Smooth muscle cell (in vitro differentiated cells): ENCODE measurements at regions not wholly inside any gene's neighbourhood (a gene's known extent, or its start where the extent isn't known, plus 50 kb on each side); places are given as distances from the start of the nearest gene placed in this dataset.

Source experiments
- DNase-seq: peaks from one replicate; lab custom pipeline; 2025; ENCODE audit not compliant: unreplicated experiment; lab: John Stamatoyannopoulos, UW
- H2AFZ ChIP-seq: fragments of 200-600 bp; sonication (generic); 2 replicates; pipeline ENCODE4 v1.6.0; 2016; ENCODE audit warnings: antibody characterized with exemption, low read depth, mild to moderate bottlenecking
- H3F3A ChIP-seq: fragments of 200-600 bp; sonication (generic); 2 replicates; pipeline ENCODE4 v1.6.0; 2017; ENCODE audit warnings: antibody characterized with exemption, low read depth
- H3K27ac ChIP-seq: fragments of 200-600 bp; sonication (generic); 2 replicates; pipeline ENCODE4 v1.5.1; 2016; ENCODE audit warnings: low read depth, mild to moderate bottlenecking
- H3K27me3 ChIP-seq: fragments of 200-600 bp; sonication (generic); 2 replicates; pipeline ENCODE4 v1.6.1; 2016; ENCODE audit warnings: low read depth, mild to moderate bottlenecking
- H3K36me3 ChIP-seq: fragments of 200-600 bp; sonication (generic); 2 replicates; pipeline ENCODE4 v1.5.1; 2016; ENCODE audit warnings: low read depth
- H3K4me1 ChIP-seq: fragments of 200-600 bp; sonication (generic); 2 replicates; pipeline ENCODE4 v1.5.1; 2016; ENCODE audit warnings: low read depth
- H3K4me2 ChIP-seq: fragments of 200-600 bp; sonication (generic); 2 replicates; pipeline ENCODE4 v1.6.0; 2016; ENCODE audit warnings: mild to moderate bottlenecking
- H3K4me3 ChIP-seq: fragments of 200-600 bp; sonication (generic); 2 replicates; pipeline ENCODE4 v1.5.1; 2016; ENCODE audit warnings: mild to moderate bottlenecking
- H3K79me2 ChIP-seq: fragments of 200-600 bp; sonication (generic); 2 replicates; pipeline ENCODE4 v1.6.0; 2016; ENCODE audit warnings: low read depth, mild to moderate bottlenecking
- H3K9ac ChIP-seq: fragments of 200-600 bp; sonication (generic); 2 replicates; pipeline ENCODE4 v1.6.0; 2016; ENCODE audit warnings: low read depth
- H3K9me3 ChIP-seq: fragments of 200-600 bp; sonication (generic); replicated peaks from 2 replicates; pipeline ENCODE4 v1.5.1; 2016; ENCODE audit warnings: low read depth
- H4K20me1 ChIP-seq: fragments of 200-600 bp; sonication (generic); 2 replicates; pipeline ENCODE4 v1.6.0; 2016; ENCODE audit warnings: low read depth
- WGBS: methylation state at CpG from one replicate; pipeline ENCODE4 v1.1.7; 2016; ENCODE audit warnings: low lambda C conversion rate; 5-methylcytosine and 5-hydroxymethylcytosine counted together
- TF ChIP-seq, protein P1 (sequence below): fragments of 200-600 bp; sonication (generic); IDR thresholded peaks from 2 replicates; pipeline ENCODE4 v1.5.1; 2017; ENCODE audit warnings: borderline replicate concordance, mild to moderate bottlenecking, antibody characterized with exemption; ENCODE audit not compliant: insufficient read depth, poor library complexity, severe bottlenecking

GRCh38 chr4:114077610-114078009, 98.2 kb upstream of the ARSJ start:
- H3K4me3 ChIP-seq = no peak overlapping the region
- no peak for DNase-seq
- no peak overlapping the region for H2AFZ ChIP-seq
- no peaks in the 10 kb centered on the region for H3K27me3 ChIP-seq
- H3K9me3 ChIP-seq = no peaks in the 10 kb centered on the region
- H3K4me1 ChIP-seq = no peaks in the 10 kb centered on the region
- no peaks in the 10 kb centered on the region for H3F3A ChIP-seq
- H3K27ac ChIP-seq = no peak overlapping the region
- TF ChIP-seq, protein P1, sequence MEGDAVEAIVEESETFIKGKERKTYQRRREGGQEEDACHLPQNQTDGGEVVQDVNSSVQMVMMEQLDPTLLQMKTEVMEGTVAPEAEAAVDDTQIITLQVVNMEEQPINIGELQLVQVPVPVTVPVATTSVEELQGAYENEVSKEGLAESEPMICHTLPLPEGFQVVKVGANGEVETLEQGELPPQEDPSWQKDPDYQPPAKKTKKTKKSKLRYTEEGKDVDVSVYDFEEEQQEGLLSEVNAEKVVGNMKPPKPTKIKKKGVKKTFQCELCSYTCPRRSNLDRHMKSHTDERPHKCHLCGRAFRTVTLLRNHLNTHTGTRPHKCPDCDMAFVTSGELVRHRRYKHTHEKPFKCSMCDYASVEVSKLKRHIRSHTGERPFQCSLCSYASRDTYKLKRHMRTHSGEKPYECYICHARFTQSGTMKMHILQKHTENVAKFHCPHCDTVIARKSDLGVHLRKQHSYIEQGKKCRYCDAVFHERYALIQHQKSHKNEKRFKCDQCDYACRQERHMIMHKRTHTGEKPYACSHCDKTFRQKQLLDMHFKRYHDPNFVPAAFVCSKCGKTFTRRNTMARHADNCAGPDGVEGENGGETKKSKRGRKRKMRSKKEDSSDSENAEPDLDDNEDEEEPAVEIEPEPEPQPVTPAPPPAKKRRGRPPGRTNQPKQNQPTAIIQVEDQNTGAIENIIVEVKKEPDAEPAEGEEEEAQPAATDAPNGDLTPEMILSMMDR = no peak
- H3K79me2 ChIP-seq = no peaks in the 10 kb centered on the region
- no peak overlapping the region for H3K9ac ChIP-seq
- no peaks in the 10 kb centered on the region for H4K20me1 ChIP-seq
- no peaks in the 10 kb centered on the region for H3K36me3 ChIP-seq
- no peak overlapping the region for H3K4me2 ChIP-seq

GRCh38 chr4:114078636-114079035, 99.2 kb upstream of the ARSJ start:
- Histone ChIP-seq H3K4me2 (no peak overlapping the region), H3K27me3 (no peaks in the 10 kb centered on the region), H3K79me2 (no peaks in the 10 kb centered on the region), H3K9me3 (no peaks in the 10 kb centered on the region), H4K20me1 (no peaks in the 10 kb centered on the region), H3K9ac (no peak overlapping the region), H3K27ac (no peak overlapping the region), H3K4me1 (no peaks in the 10 kb centered on the region), H3F3A (no peaks in the 10 kb centered on the region), H3K4me3 (no peak overlapping the region), H2AFZ (no peak overlapping the region), H3K36me3 (no peaks in the 10 kb centered on the region)
- TF ChIP-seq, protein P1 = no peak
- DNase-seq = no peak

- Histone ChIP-seq H3F3A (no peaks in the 10 kb centered on the region), H3K9ac (no peak overlapping the region), H3K9me3 (no peaks in the 10 kb centered on the region), H4K20me1 (no peaks in the 10 kb centered on the region), H3K79me2 (no peaks in the 10 kb centered on the region), H3K4me3 (no peak overlapping the region), H3K4me2 (no peak overlapping the region), H3K36me3 (no peaks in the 10 kb centered on the region), H2AFZ (no peak overlapping the region), H3K27me3 (no peaks in the 10 kb centered on the region), H3K27ac (no peak overlapping the region), H3K4me1 (no peaks in the 10 kb centered on the region)
- DNase-seq = no peak
- TF ChIP-seq, protein P1 = no peak
These were observed 102.3 kb upstream of the ARSJ start for GRCh38 chr4:114081783-114082182.

GRCh38 chr4:114082348-114082747, 102.9 kb upstream of the ARSJ start:
- no peak overlapping the region for H3K27ac ChIP-seq
- no peak overlapping the region for H2AFZ ChIP-seq
- H3K9ac ChIP-seq = no peak overlapping the region
- 92% methylated on average over 6 of the region's 6 CpGs for WGBS
- no peaks in the 10 kb centered on the region for H4K20me1 ChIP-seq
- H3K79me2 ChIP-seq = no peaks in the 10 kb centered on the region
- H3K4me2 ChIP-seq = no peak overlapping the region
- TF ChIP-seq, protein P1 = no peak
- no peak for DNase-seq
- no peaks in the 10 kb centered on the region for H3K36me3 ChIP-seq
- no peaks in the 10 kb centered on the region for H3K4me1 ChIP-seq
- H3K4me3 ChIP-seq = no peak overlapping the region
- H3K9me3 ChIP-seq = no peaks in the 10 kb centered on the region
- H3F3A ChIP-seq = no peaks in the 10 kb centered on the region
- no peaks in the 10 kb centered on the region for H3K27me3 ChIP-seq
